PC-9 (cell line): ENCODE measurements at regions not wholly inside any gene's neighbourhood (a gene's known extent, or its start where the extent isn't known, plus 50 kb on each side); places are given as distances from the start of the nearest gene placed in this dataset.

Experiments used
- CTCF ChIP-seq: fragments of 200-600 bp; sonication (generic); conservative IDR thresholded peaks from 2 replicates; pipeline ENCODE4 v1.6.1; 2017; ENCODE audit warnings: mixed run types, antibody characterized with exemption, mild to moderate bottlenecking, moderate library complexity
- EZH2 ChIP-seq: fragments of 200-600 bp; sonication (generic); IDR thresholded peaks from 2 replicates; pipeline ENCODE4 v1.8.0; 2017; ENCODE audit warnings: antibody characterized with exemption, low read depth

- TF ChIP-seq CTCF (no peak), EZH2 (no peak)
These were observed 131.1 kb upstream of the FBXL7 start for GRCh38 chr5:15368835-15369234.
